IMR-90 (cell line): ENCODE measurements at regions not wholly inside any gene's neighbourhood (a gene's known extent, or its start where the extent isn't known, plus 50 kb on each side); places are given as distances from the start of the nearest gene placed in this dataset.

ENCODE experiments used
- ATAC-seq: fragments of 200-7000 bp; cut with Tn5 transposase; 2 replicates; pipeline ENCODE4 v1.9.1; 2020; ENCODE audit warnings: low read depth, mild to moderate bottlenecking, moderate library complexity
- BruUV-seq: library from RNA; stranded (reverse); fragments of 400-500 nt; replicated peaks from 2 replicates; lab custom pipeline; 2021; lab: Mats Ljungman, UMichigan
- CTCF ChIA-PET: fragments of 300-600 bp; formaldehyde crosslinking; extraction: SDS; loops from one replicate; lab custom pipeline; 2021; ENCODE audit warnings: antibody characterized with exemption; lab: Yijun Ruan, JAX
- POLR2A ChIA-PET: fragments of 300-600 bp; sonication (Branson Sonifier 250); formaldehyde crosslinking; loops from one replicate; lab custom pipeline; 2022; ENCODE audit warnings: antibody characterized with exemption; ENCODE audit not compliant: unreplicated experiment; lab: Charles Lee
- DNase-seq: peaks from one replicate; pipeline ENCODE4 v3.0.0; 2013
- H2AFZ ChIP-seq: replicated peaks from 2 replicates; pipeline ENCODE3; 2013; ENCODE audit warnings: low read length, mild to moderate bottlenecking; ENCODE audit not compliant: poor library complexity
- H2AK5ac ChIP-seq: 2 replicates; pipeline ENCODE4 v1.6.1; 2013; ENCODE audit warnings: low read depth, low read length, inconsistent platforms
- H2AK9ac ChIP-seq: replicated peaks from 2 replicates; pipeline ENCODE3; 2013; ENCODE audit warnings: mild to moderate bottlenecking, low read depth, low read length, moderate library complexity; ENCODE audit not compliant: poor library complexity
- H2BK120ac ChIP-seq: 2 replicates; pipeline ENCODE4 v1.6.1; 2013; ENCODE audit warnings: low read depth, low read length, inconsistent platforms
- H2BK15ac ChIP-seq: 3 replicates; pipeline ENCODE4 v1.6.1; 2013; ENCODE audit warnings: low read depth, low read length, inconsistent platforms
- H2BK20ac ChIP-seq: 2 replicates; pipeline ENCODE4 v1.6.1; 2013; ENCODE audit warnings: low read depth, mild to moderate bottlenecking, inconsistent platforms, low read length, moderate library complexity
- H2BK5ac ChIP-seq: 2 replicates; pipeline ENCODE4 v1.6.1; 2013; ENCODE audit warnings: mild to moderate bottlenecking, low read depth, low read length, inconsistent platforms; ENCODE audit not compliant: poor library complexity, severe bottlenecking
- H3K14ac ChIP-seq: replicated peaks from 2 replicates; pipeline ENCODE4 v1.6.1; 2013; ENCODE audit warnings: low read depth, low read length, inconsistent platforms
- H3K18ac ChIP-seq: 2 replicates; pipeline ENCODE4 v1.6.1; 2013; ENCODE audit warnings: low read depth, low read length, control low read depth
- H3K23ac ChIP-seq: 2 replicates; pipeline ENCODE4 v1.6.1; 2013; ENCODE audit warnings: low read depth, low read length, inconsistent platforms
- H3K27ac ChIP-seq: 2 replicates; pipeline ENCODE4 v1.5.1; 2013; ENCODE audit warnings: mild to moderate bottlenecking, control low read depth, low read length; ENCODE audit not compliant: insufficient read depth
- H3K27me3 ChIP-seq: 2 replicates; pipeline ENCODE4 v1.6.1; 2013; ENCODE audit warnings: low read length; ENCODE audit not compliant: control insufficient read depth, insufficient read depth
- H3K36me3 ChIP-seq: 2 replicates; pipeline ENCODE4 v1.6.1; 2013; ENCODE audit warnings: low read length, mixed read lengths; ENCODE audit not compliant: control insufficient read depth, insufficient read depth
- H3K4ac ChIP-seq: 2 replicates; pipeline ENCODE4 v1.6.1; 2013; ENCODE audit warnings: low read depth, low read length, inconsistent platforms
- H3K4me1 ChIP-seq: 2 replicates; pipeline ENCODE4 v1.6.1; 2013; ENCODE audit warnings: low read length, mixed read lengths; ENCODE audit not compliant: control insufficient read depth, insufficient read depth
- H3K4me2 ChIP-seq: 2 replicates; pipeline ENCODE4 v1.6.1; 2013; ENCODE audit warnings: low read depth, mild to moderate bottlenecking, control low read depth, low read length, moderate library complexity
- H3K4me3 ChIP-seq: 2 replicates; pipeline ENCODE4 v1.5.1; 2013; ENCODE audit warnings: low read depth, mild to moderate bottlenecking, control low read depth, low read length, moderate library complexity; ENCODE audit not compliant: insufficient read depth
- H3K56ac ChIP-seq: 2 replicates; pipeline ENCODE4 v1.6.1; 2013; ENCODE audit warnings: low read length, inconsistent platforms; ENCODE audit not compliant: insufficient read depth; ENCODE audit errors: extremely low read depth
- H3K79me1 ChIP-seq, 2 experiments: 2 replicates each; pipeline ENCODE4 v1.6.1; 2013; ENCODE audit warnings: low read length in 2 of 2, inconsistent platforms in 1 of 2, low read depth in 1 of 2
- H3K9ac ChIP-seq: 2 replicates; pipeline ENCODE4 v1.6.1; 2013; ENCODE audit warnings: low read depth, low read length, control low read depth
- H3K9me1 ChIP-seq: 2 replicates; pipeline ENCODE4 v1.6.1; 2013; ENCODE audit warnings: low read length, inconsistent platforms; ENCODE audit not compliant: insufficient read depth
- H3K9me3 ChIP-seq: 2 replicates; pipeline ENCODE4 v1.6.1; 2013; ENCODE audit warnings: low read length; ENCODE audit not compliant: control insufficient read depth, insufficient read depth
- H4K20me1 ChIP-seq: 2 replicates; pipeline ENCODE4 v1.6.1; 2013; ENCODE audit warnings: low read length, inconsistent platforms; ENCODE audit not compliant: insufficient read depth
- H4K5ac ChIP-seq: 2 replicates; pipeline ENCODE4 v1.6.1; 2013; ENCODE audit warnings: mild to moderate bottlenecking, low read depth, low read length, control low read depth
- H4K8ac ChIP-seq, 2 experiments: 2 replicates each; pipeline ENCODE4 v1.6.1; 2013; ENCODE audit warnings: low read depth in 2 of 2, low read length in 2 of 2, control low read depth in 1 of 2, inconsistent platforms in 1 of 2
- H4K91ac ChIP-seq: 2 replicates; pipeline ENCODE4 v1.6.1; 2013; ENCODE audit warnings: low read depth, low read length, inconsistent platforms; ENCODE audit not compliant: insufficient read depth
- BHLHE40 ChIP-seq: fragments of 150-350 bp; IDR thresholded peaks from 2 replicates; pipeline ENCODE4 v1.6.1; 2016; ENCODE audit warnings: mild to moderate bottlenecking, low read depth, low read length
- CEBPB ChIP-seq: IDR thresholded peaks from 2 replicates; pipeline ENCODE4 v1.6.1; 2012; ENCODE audit warnings: low read depth, low read length, improper control_type of control experiment
- FOS ChIP-seq: fragments of 150-350 bp; IDR thresholded peaks from 2 replicates; pipeline ENCODE4 v1.6.1; 2016; ENCODE audit warnings: low read depth, low read length
- MAFK ChIP-seq: IDR thresholded peaks from 2 replicates; pipeline ENCODE4 v1.6.1; 2012; ENCODE audit warnings: low read depth, low read length, improper control_type of control experiment
- MXI1 ChIP-seq: IDR thresholded peaks from 2 replicates; pipeline ENCODE4 v1.6.1; 2012; ENCODE audit warnings: low read depth, mild to moderate bottlenecking, low read length, moderate library complexity, borderline replicate concordance
- NFE2L2 ChIP-seq: fragments of 150-350 bp; IDR thresholded peaks from 2 replicates; pipeline ENCODE4 v1.6.1; 2016; ENCODE audit warnings: low read depth, mild to moderate bottlenecking, low read length
- RAD21 ChIP-seq: IDR thresholded peaks from 2 replicates; pipeline ENCODE4 v1.6.1; 2012; ENCODE audit warnings: low read length, improper control_type of control experiment
- RCOR1 ChIP-seq: IDR thresholded peaks from 2 replicates; pipeline ENCODE4 v1.6.1; 2012; ENCODE audit warnings: mild to moderate bottlenecking, low read length, improper control_type of control experiment; ENCODE audit not compliant: insufficient replicate concordance
- SMC3 ChIP-seq: fragments of 150-350 bp; IDR thresholded peaks from 2 replicates; pipeline ENCODE4 v1.6.1; 2016; ENCODE audit warnings: low read depth, mild to moderate bottlenecking, antibody characterized with exemption, low read length, moderate library complexity
- WGBS, 2 experiments: methylation state at CpG; one replicate each; pipeline versions ENCODE4 v1.1.5 to v1.1.7; 2013; ENCODE audit warnings: missing lambda C conversion rate in 2 of 2; ENCODE audit not compliant: insufficient read length in 1 of 2; ENCODE audit errors: extremely low coverage in 2 of 2; 5-methylcytosine and 5-hydroxymethylcytosine counted together
- dilution Hi-C: fragments of 300-500 bp; cut with HindIII; formaldehyde crosslinking; loops from one replicate; pipeline ENCODE4 v1.14.3; 2018; ENCODE audit warnings: low sequenced_read_pairs; ENCODE audit not compliant: unreplicated experiment
- in situ Hi-C: fragments of 300-500 bp; cut with MboI; formaldehyde crosslinking; loops from 3 replicates; pipeline ENCODE4 v1.14.3; 2019; ENCODE audit warnings: low sequenced_read_pairs, inconsistent platforms, mixed read lengths
- intact Hi-C: fragments of 100-400 bp; cut with micrococcal nuclease; formaldehyde crosslinking; loops from 2 replicates; pipeline ENCODE4 v1.10.0; 2022
- TF ChIP-seq, protein P1 (sequence below): conservative IDR thresholded peaks from 2 replicates; pipeline ENCODE4 v1.5.1; 2012; ENCODE audit warnings: mild to moderate bottlenecking, low read depth, low read length, improper control_type of control experiment
- TF ChIP-seq, protein P2 (sequence below): fragments of 150-350 bp; IDR thresholded peaks from 2 replicates; pipeline ENCODE4 v1.6.1; 2017; ENCODE audit warnings: mild to moderate bottlenecking, antibody characterized with exemption, low read length, low read depth

- WGBS, 2 experiments = no CpG with 5 or more reads among the region's 1 CpG
- H2BK20ac ChIP-seq = no peak overlapping the region
- H4K20me1 ChIP-seq = no peaks in the 10 kb centered on the region
- in situ Hi-C loops (no loop called here), dilution Hi-C loops (no loop called here), intact Hi-C loops (no loop called here)
- ChIA-PET POLR2A (no interaction called here), CTCF (no interaction called here)
- no peaks in the 10 kb centered on the region for H3K27me3 ChIP-seq
- H4K8ac ChIP-seq = no peak overlapping the region
- no peak overlapping the region for H3K27ac ChIP-seq
- H3K4me2 ChIP-seq = no peak overlapping the region
- H3K9me1 ChIP-seq = no peaks in the 10 kb centered on the region
- no peak overlapping the region for H2AK5ac ChIP-seq
- H3K4ac ChIP-seq = no peak overlapping the region
- TF ChIP-seq MAFK (no peak), BHLHE40 (no peak), CEBPB (no peak), MXI1 (no peak), RAD21 (no peak), SMC3 (no peak), NFE2L2 (no peak), FOS (no peak), RCOR1 (no peak)
- TF ChIP-seq, protein P1, sequence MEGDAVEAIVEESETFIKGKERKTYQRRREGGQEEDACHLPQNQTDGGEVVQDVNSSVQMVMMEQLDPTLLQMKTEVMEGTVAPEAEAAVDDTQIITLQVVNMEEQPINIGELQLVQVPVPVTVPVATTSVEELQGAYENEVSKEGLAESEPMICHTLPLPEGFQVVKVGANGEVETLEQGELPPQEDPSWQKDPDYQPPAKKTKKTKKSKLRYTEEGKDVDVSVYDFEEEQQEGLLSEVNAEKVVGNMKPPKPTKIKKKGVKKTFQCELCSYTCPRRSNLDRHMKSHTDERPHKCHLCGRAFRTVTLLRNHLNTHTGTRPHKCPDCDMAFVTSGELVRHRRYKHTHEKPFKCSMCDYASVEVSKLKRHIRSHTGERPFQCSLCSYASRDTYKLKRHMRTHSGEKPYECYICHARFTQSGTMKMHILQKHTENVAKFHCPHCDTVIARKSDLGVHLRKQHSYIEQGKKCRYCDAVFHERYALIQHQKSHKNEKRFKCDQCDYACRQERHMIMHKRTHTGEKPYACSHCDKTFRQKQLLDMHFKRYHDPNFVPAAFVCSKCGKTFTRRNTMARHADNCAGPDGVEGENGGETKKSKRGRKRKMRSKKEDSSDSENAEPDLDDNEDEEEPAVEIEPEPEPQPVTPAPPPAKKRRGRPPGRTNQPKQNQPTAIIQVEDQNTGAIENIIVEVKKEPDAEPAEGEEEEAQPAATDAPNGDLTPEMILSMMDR = no peak
- TF ChIP-seq, protein P2, sequence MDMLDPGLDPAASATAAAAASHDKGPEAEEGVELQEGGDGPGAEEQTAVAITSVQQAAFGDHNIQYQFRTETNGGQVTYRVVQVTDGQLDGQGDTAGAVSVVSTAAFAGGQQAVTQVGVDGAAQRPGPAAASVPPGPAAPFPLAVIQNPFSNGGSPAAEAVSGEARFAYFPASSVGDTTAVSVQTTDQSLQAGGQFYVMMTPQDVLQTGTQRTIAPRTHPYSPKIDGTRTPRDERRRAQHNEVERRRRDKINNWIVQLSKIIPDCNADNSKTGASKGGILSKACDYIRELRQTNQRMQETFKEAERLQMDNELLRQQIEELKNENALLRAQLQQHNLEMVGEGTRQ = no peak
- H2BK5ac ChIP-seq = no peak overlapping the region
- H3K56ac ChIP-seq = no peak overlapping the region
- H2AK9ac ChIP-seq = no peak overlapping the region
- no peak overlapping the region for H2AFZ ChIP-seq
- BruUV-seq = no TSS peak
- H4K5ac ChIP-seq = no peak overlapping the region
- ATAC-seq (no peak), DNase-seq (no peak)
- no peak overlapping the region for H3K23ac ChIP-seq
- H3K14ac ChIP-seq = no peak overlapping the region
- H3K36me3 ChIP-seq = no peaks in the 10 kb centered on the region
- no peak overlapping the region for H3K18ac ChIP-seq
- H3K9ac ChIP-seq = no peak overlapping the region
- no peak overlapping the region for H3K4me3 ChIP-seq
- H4K91ac ChIP-seq = no peak overlapping the region
- H3K9me3 ChIP-seq = peaks cover 3% of the 10 kb centered on the region; the same call in 1 of the 2 replicates
- no peak overlapping the region for H2BK120ac ChIP-seq
- H3K4me1 ChIP-seq = no peaks in the 10 kb centered on the region
- H2BK15ac ChIP-seq = no peak overlapping the region
- H3K79me1 ChIP-seq = no peaks in the 10 kb centered on the region
These were observed 401.7 kb downstream of the EPHA7 start for GRCh38 chr6:93017626-93018025.
